PC-3 (cell line): ENCODE measurements at regions not wholly inside any gene's neighbourhood (a gene's known extent, or its start where the extent isn't known, plus 50 kb on each side); places are given as distances from the start of the nearest gene placed in this dataset.

Experiments used
- ATAC-seq: fragments of 200-7000 bp; cut with Tn5 transposase; 2 replicates; pipeline ENCODE4 v1.9.1; 2020; ENCODE audit warnings: mild to moderate bottlenecking, moderate library complexity
- BruUV-seq: library from RNA; stranded (reverse); fragments of 400-500 nt; replicated peaks from 2 replicates; lab custom pipeline; 2021; lab: Mats Ljungman, UMichigan
- CTCF ChIA-PET: fragments of 300-600 bp; sonication (Branson Sonifier 250); formaldehyde crosslinking; loops from one replicate; lab custom pipeline; 2022; ENCODE audit warnings: antibody characterized with exemption; lab: Charles Lee
- POLR2A ChIA-PET: fragments of 300-600 bp; sonication (Branson Sonifier 250); formaldehyde crosslinking; loops from one replicate; lab custom pipeline; 2022; ENCODE audit warnings: antibody characterized with exemption; ENCODE audit not compliant: unreplicated experiment; lab: Charles Lee
- DNase-seq: peaks from one replicate; pipeline ENCODE4 v3.0.0-alpha.2; 2015
- H2AFZ ChIP-seq: fragments of 300-600 bp; sonication (generic); 2 replicates; pipeline ENCODE4 v1.6.0; 2016; ENCODE audit warnings: antibody characterized with exemption, low read length
- H3F3A ChIP-seq: fragments of 300-600 bp; sonication (generic); one replicate; pipeline ENCODE4 v1.6.0; 2017; ENCODE audit warnings: antibody characterized with exemption, low read length, control low read depth, mild to moderate bottlenecking; ENCODE audit not compliant: unreplicated experiment
- H3K27ac ChIP-seq: fragments of 300-600 bp; sonication (generic); 2 replicates; pipeline ENCODE4 v1.5.1; 2016; ENCODE audit warnings: mild to moderate bottlenecking, low read length
- H3K27me3 ChIP-seq: fragments of 300-600 bp; sonication (generic); 2 replicates; pipeline ENCODE4 v1.6.1; 2016; ENCODE audit warnings: low read length, mixed read lengths
- H3K36me3 ChIP-seq: fragments of 300-600 bp; sonication (generic); 2 replicates; pipeline ENCODE4 v1.6.1; 2016; ENCODE audit warnings: low read depth, mixed run types, low read length, mixed read lengths
- H3K4me1 ChIP-seq: fragments of 300-600 bp; sonication (generic); 2 replicates; pipeline ENCODE4 v1.5.1; 2016; ENCODE audit warnings: low read length; ENCODE audit not compliant: insufficient read depth
- H3K4me2 ChIP-seq: fragments of 300-600 bp; sonication (generic); 2 replicates; pipeline ENCODE4 v1.6.0; 2016; ENCODE audit warnings: low read length
- H3K4me3 ChIP-seq: fragments of 300-600 bp; sonication (generic); 2 replicates; pipeline ENCODE4 v1.5.1; 2016; ENCODE audit warnings: mild to moderate bottlenecking, low read length, mixed read lengths
- H3K79me2 ChIP-seq: fragments of 300-600 bp; sonication (generic); 2 replicates; pipeline ENCODE4 v1.6.1; 2017; ENCODE audit warnings: low read length, mixed read lengths
- H3K9ac ChIP-seq: fragments of 300-600 bp; sonication (generic); 2 replicates; pipeline ENCODE4 v1.6.0; 2016; ENCODE audit warnings: mild to moderate bottlenecking, low read length
- H3K9me2 ChIP-seq: fragments of 300-600 bp; sonication (generic); replicated peaks from 2 replicates; pipeline ENCODE4 v1.6.1; 2016; ENCODE audit warnings: mixed run types, low read length, mixed read lengths
- H3K9me3 ChIP-seq: fragments of 300-600 bp; sonication (generic); 2 replicates; pipeline ENCODE4 v1.6.1; 2016; ENCODE audit warnings: low read length, mixed read lengths
- H4K20me1 ChIP-seq: fragments of 300-600 bp; sonication (generic); 2 replicates; pipeline ENCODE4 v1.6.1; 2016; ENCODE audit warnings: low read length, mixed read lengths
- CTCF ChIP-seq: fragments of 300-600 bp; sonication (generic); conservative IDR thresholded peaks from 2 replicates; pipeline ENCODE4 v1.5.1; 2017; ENCODE audit warnings: antibody characterized with exemption, low read depth, mild to moderate bottlenecking, low read length
- EZH2 ChIP-seq: fragments of 300-600 bp; sonication (generic); IDR thresholded peaks from one replicate; pipeline ENCODE4 v1.6.1; 2017; ENCODE audit warnings: antibody characterized with exemption, mild to moderate bottlenecking, low read length; ENCODE audit not compliant: unreplicated experiment
- EZH2phosphoT487 ChIP-seq: fragments of 300-600 bp; sonication (generic); IDR thresholded peaks from 2 replicates; pipeline ENCODE4 v1.6.1; 2018; ENCODE audit warnings: mild to moderate bottlenecking, antibody characterized with exemption, low read length, borderline replicate concordance
- intact Hi-C: fragments of 100-400 bp; cut with micrococcal nuclease; formaldehyde crosslinking; loops from 2 replicates; pipeline ENCODE4 v1.9.0; 2023

- peaks cover 1% of the 10 kb centered on the region; the same call in 1 of the 2 replicates for H3K4me1 ChIP-seq
- no peaks in the 10 kb centered on the region for H3F3A ChIP-seq
- H3K4me3 ChIP-seq, result no peak overlapping the region
- H3K4me2 ChIP-seq, result no peak overlapping the region
- no peaks in the 10 kb centered on the region for H3K36me3 ChIP-seq
- H3K79me2 ChIP-seq, result no peaks in the 10 kb centered on the region
- DNase-seq (peak; percentile 21), ATAC-seq (no peak)
- no peak overlapping the region for H3K9ac ChIP-seq
- no peaks in the 10 kb centered on the region for H3K9me3 ChIP-seq
- BruUV-seq, result no TSS peak
- H2AFZ ChIP-seq, result no peak overlapping the region
- no peak for TF ChIP-seq EZH2phosphoT487
- POLR2A ChIA-PET, result no interaction called here
- intact Hi-C loops, result no loop called here
- no peaks in the 10 kb centered on the region for H3K9me2 ChIP-seq
- H4K20me1 ChIP-seq, result no peaks in the 10 kb centered on the region
- no peak overlapping the region for H3K27ac ChIP-seq
- H3K27me3 ChIP-seq, result no peaks in the 10 kb centered on the region
- CTCF ChIA-PET, result no interaction called here
Measured at GRCh38 chr2:160876029-160876428, 284.2 kb upstream of the TANK start.

- Histone ChIP-seq H3K36me3 (no peaks in the 10 kb centered on the region), H3K79me2 (no peaks in the 10 kb centered on the region), H3K9me3 (no peaks in the 10 kb centered on the region), H3K4me2 (no peak overlapping the region), H3F3A (no peaks in the 10 kb centered on the region), H3K27ac (no peak overlapping the region), H3K27me3 (no peaks in the 10 kb centered on the region), H3K9ac (no peak overlapping the region), H3K9me2 (no peaks in the 10 kb centered on the region), H2AFZ (no peak overlapping the region), H3K4me3 (no peak overlapping the region), H3K4me1 (no peaks in the 10 kb centered on the region), H4K20me1 (no peaks in the 10 kb centered on the region)
- BruUV-seq, result no TSS peak
- POLR2A ChIA-PET, result no interaction called here
- CTCF ChIA-PET, result no interaction called here
- ATAC-seq (no peak), DNase-seq (no peak)
- TF ChIP-seq EZH2phosphoT487 (no peak), CTCF (no peak), EZH2 (no peak)
- intact Hi-C loops, result no loop called here
Measured at GRCh38 chr2:160876765-160877164, 283.5 kb upstream of the TANK start.

GRCh38 chr2:160878618-160879017 is 281.6 kb upstream of the TANK start:
- Histone ChIP-seq H3K36me3 (no peaks in the 10 kb centered on the region), H3K4me1 (no peaks in the 10 kb centered on the region), H3K27me3 (no peaks in the 10 kb centered on the region), H3K79me2 (no peaks in the 10 kb centered on the region), H3K4me3 (no peak overlapping the region), H3K9me2 (no peaks in the 10 kb centered on the region), H2AFZ (no peak overlapping the region), H3F3A (no peaks in the 10 kb centered on the region), H3K4me2 (no peak overlapping the region), H3K9me3 (no peaks in the 10 kb centered on the region), H3K27ac (no peak overlapping the region), H4K20me1 (no peaks in the 10 kb centered on the region), H3K9ac (no peak overlapping the region)
- DNase-seq (no peak), ATAC-seq (no peak)
- TF ChIP-seq CTCF (no peak), EZH2 (no peak), EZH2phosphoT487 (no peak)
- intact Hi-C loops, result no loop called here
- ChIA-PET POLR2A (no interaction called here), CTCF (no interaction called here)
- no TSS peak for BruUV-seq
